GM19023 (cell line): ENCODE measurements at regions not wholly inside any gene's neighbourhood (a gene's known extent, or its start where the extent isn't known, plus 50 kb on each side); places are given as distances from the start of the nearest gene placed in this dataset.

Source experiments
- ATAC-seq: cut with Tn5 transposase; IDR thresholded peaks from one replicate; pipeline ENCODE4 v1.9.1; 2021; ENCODE audit warnings: mild to moderate bottlenecking, moderate library complexity; ENCODE audit not compliant: unreplicated experiment

GRCh38 chr4:24419181-24420034, 164.9 kb downstream of the DHX15 start:
- peak; percentile 93 for ATAC-seq

- no peak for ATAC-seq
Measured at GRCh38 chr4:24417206-24417605, 167.1 kb downstream of the DHX15 start.

- ATAC-seq: no peak
Measured at GRCh38 chr4:24416293-24416692, 168.1 kb downstream of the DHX15 start.

- no peak for ATAC-seq
Measured at GRCh38 chr4:24413311-24413784, 171.0 kb downstream of the DHX15 start.

GRCh38 chr4:24411806-24412205, 172.5 kb downstream of the DHX15 start:
- no peak for ATAC-seq

GRCh38 chr4:24411299-24411698, 173.1 kb downstream of the DHX15 start:
- no peak for ATAC-seq

GRCh38 chr4:24408640-24409039, 175.7 kb downstream of the DHX15 start:
- no peak for ATAC-seq

GRCh38 chr4:24405926-24406325, 178.4 kb downstream of the DHX15 start:
- ATAC-seq: no peak

GRCh38 chr4:24405341-24405740, 179.0 kb downstream of the DHX15 start:
- ATAC-seq: no peak

- ATAC-seq: no peak
Measured at GRCh38 chr4:24404281-24404680, 180.1 kb downstream of the DHX15 start.

- no peak for ATAC-seq
Measured at GRCh38 chr4:24403265-24403664, 181.1 kb downstream of the DHX15 start.

- no peak for ATAC-seq
Measured at GRCh38 chr4:24400537-24400936, 183.8 kb downstream of the DHX15 start.

GRCh38 chr4:24396988-24397387, 187.4 kb downstream of the DHX15 start:
- ATAC-seq: no peak

GRCh38 chr4:24395937-24396336, 188.4 kb downstream of the DHX15 start:
- ATAC-seq: no peak

GRCh38 chr4:24394041-24394440, 190.3 kb downstream of the DHX15 start:
- ATAC-seq: no peak

- ATAC-seq: no peak
Measured at GRCh38 chr4:24392613-24393012, 191.7 kb downstream of the DHX15 start.

GRCh38 chr4:24382381-24382780, 202.0 kb downstream of the DHX15 start:
- peak; percentile 80 for ATAC-seq

GRCh38 chr4:24380957-24381665, 203.2 kb downstream of the DHX15 start:
- ATAC-seq: no peak

- ATAC-seq: no peak
Measured at GRCh38 chr4:24373704-24374103, 210.7 kb downstream of the DHX15 start.

- no peak for ATAC-seq
Measured at GRCh38 chr4:24372881-24373280, 211.5 kb downstream of the DHX15 start.

- no peak for ATAC-seq
Measured at GRCh38 chr4:24372341-24372740, 212.0 kb downstream of the DHX15 start.

- no peak for ATAC-seq
Measured at GRCh38 chr4:24370421-24370820, 213.9 kb downstream of the DHX15 start.
